HepG2 (cell line): ENCODE measurements at regions not wholly inside any gene's neighbourhood (a gene's known extent, or its start where the extent isn't known, plus 50 kb on each side); places are given as distances from the start of the nearest gene placed in this dataset.

ENCODE experiments used
- ATAC-seq: fragments of 200-7000 bp; cut with Tn5 transposase; 3 replicates; pipeline ENCODE4 v1.9.1; 2020; ENCODE audit warnings: mild to moderate bottlenecking, moderate library complexity
- BruUV-seq: library from RNA; stranded (reverse); fragments of 400-500 nt; replicated peaks from 2 replicates; lab custom pipeline; 2021; lab: Mats Ljungman, UMichigan
- CTCF ChIA-PET: fragments of 300-600 bp; formaldehyde crosslinking; extraction: SDS; loops from one replicate; lab custom pipeline; 2021; ENCODE audit warnings: low total read pairs, inconsistent platforms, low intra/inter-chr PET ratio; lab: Yijun Ruan, JAX
- POLR2A ChIA-PET: fragments of 350-600 bp; sonication (Branson Sonifier 250); formaldehyde crosslinking; loops from one replicate; lab custom pipeline; 2020; ENCODE audit warnings: antibody characterized with exemption, inconsistent platforms; lab: Yijun Ruan, JAX
- DNase-seq: peaks from one replicate; pipeline ENCODE4 v3.0.0-alpha.2; 2015; ENCODE audit warnings: low spot score
- FAIRE-seq: peaks from 3 replicates; lab custom pipeline; 2011; peaks lifted over from hg19 to GRCh38; lab: Jason Lieb, UNC
- H2AFZ ChIP-seq: one replicate; pipeline ENCODE4 v1.6.1; 2011; ENCODE audit warnings: low read length, inconsistent platforms
- H3K27ac ChIP-seq: fragments of 300-600 bp; 3 replicates; pipeline ENCODE4 v1.8.0; 2011; ENCODE audit warnings: mixed run types, mild to moderate bottlenecking, mixed read lengths, low read length, inconsistent platforms; ENCODE audit not compliant: insufficient read depth; ENCODE audit errors: extremely low read length
- H3K27me3 ChIP-seq, 2 experiments: fragments of 200-600 bp in 1 of 2; 2 replicates in 1 of 2; 3 replicates in 1 of 2; pipeline versions ENCODE4 v1.6.0 to v1.8.0; 2011; ENCODE audit warnings: low read length in 2 of 2, mild to moderate bottlenecking in 2 of 2, moderate library complexity in 2 of 2, inconsistent platforms in 1 of 2; ENCODE audit not compliant: insufficient read depth in 2 of 2, control insufficient read depth in 1 of 2
- H3K36me3 ChIP-seq, 2 experiments: fragments of 200-600 bp in 1 of 2; replicated peaks in 1 of 2; 2 replicates in 1 of 2; 3 replicates in 1 of 2; pipeline versions ENCODE4 v1.5.1 to v1.8.0; 2011; ENCODE audit warnings: low read length in 2 of 2, inconsistent platforms in 1 of 2; ENCODE audit not compliant: insufficient read depth in 2 of 2, control insufficient read depth in 1 of 2
- H3K4me1 ChIP-seq: 2 replicates; pipeline ENCODE4 v1.5.1; 2012; ENCODE audit warnings: low read length, inconsistent platforms; ENCODE audit not compliant: insufficient read depth
- H3K4me2 ChIP-seq: 2 replicates; pipeline ENCODE4 v1.6.0; 2011; ENCODE audit warnings: low read depth, low read length, inconsistent platforms
- H3K4me3 ChIP-seq, 3 experiments: fragments of 200-600 bp in 1 of 3; sonication (generic), shearing (Covaris generic) in 1 of 3; replicated peaks in 1 of 3; 2 replicates each; pipeline ENCODE4 v1.5.1; 2011 to 2016; ENCODE audit warnings: low read length in 3 of 3, inconsistent platforms in 2 of 3, low read depth in 2 of 3, mild to moderate bottlenecking in 2 of 3, control low read depth in 1 of 3, mixed read lengths in 1 of 3; ENCODE audit not compliant: insufficient read depth in 1 of 3
- H3K79me2 ChIP-seq: one replicate; pipeline ENCODE4 v1.6.1; 2011; ENCODE audit warnings: low read length, inconsistent platforms; ENCODE audit not compliant: insufficient read depth
- H3K9ac ChIP-seq: 2 replicates; pipeline ENCODE4 v1.6.0; 2011; ENCODE audit warnings: mild to moderate bottlenecking, low read depth, low read length, inconsistent platforms; ENCODE audit not compliant: insufficient read depth
- H3K9me3 ChIP-seq: 2 replicates; pipeline ENCODE4 v1.5.1; 2012; ENCODE audit warnings: mild to moderate bottlenecking, low read length
- H4K20me1 ChIP-seq: 2 replicates; pipeline ENCODE4 v1.6.0; 2011; ENCODE audit warnings: inconsistent platforms, mild to moderate bottlenecking, low read length, moderate library complexity; ENCODE audit not compliant: insufficient read depth
- ATF1 ChIP-seq: IDR thresholded peaks from 2 replicates; pipeline ENCODE4 v1.6.1; 2016; ENCODE audit warnings: mild to moderate bottlenecking, control low read depth
- ETV5 ChIP-seq: IDR thresholded peaks from 2 replicates; pipeline ENCODE4 v1.6.1; 2018; ENCODE audit warnings: missing biosample characterization, missing genetic modification reagents, inconsistent platforms, borderline replicate concordance
- GTF2F1 ChIP-seq: fragments of 150-350 bp; IDR thresholded peaks from 2 replicates; pipeline ENCODE4 v1.6.1; 2014; ENCODE audit warnings: low read length
- ISX ChIP-seq: sonication (generic); formaldehyde crosslinking; conservative IDR thresholded peaks from 2 replicates; pipeline ENCODE4 v1.5.0; 2020; ENCODE audit warnings: missing genetic modification reagents
- KLF16 ChIP-seq, 2 experiments: sonication (generic) in 1 of 2; formaldehyde crosslinking in 1 of 2; IDR thresholded peaks; 2 replicates each; pipeline versions ENCODE4 v1.6.1 to v1.8.0; 2016 to 2023; ENCODE audit warnings: missing genetic modification reagents in 2 of 2, missing compliant biosample characterization in 1 of 2
- MEF2D ChIP-seq: sonication (generic); formaldehyde crosslinking; IDR thresholded peaks from 2 replicates; pipeline ENCODE4 v1.5.1; 2020; ENCODE audit warnings: mild to moderate bottlenecking, missing genetic modification reagents
- NR3C1 ChIP-seq: sonication (generic); formaldehyde crosslinking; IDR thresholded peaks from 2 replicates; pipeline ENCODE4 v1.4.0; 2020; ENCODE audit warnings: missing genetic modification reagents
- RFX3 ChIP-seq: IDR thresholded peaks from 2 replicates; pipeline ENCODE4 v1.6.1; 2016; ENCODE audit warnings: missing biosample characterization, missing genetic modification reagents
- SMARCE1 ChIP-seq: fragments of 450-650 bp; IDR thresholded peaks from 2 replicates; pipeline ENCODE4 v1.6.1; 2017; ENCODE audit warnings: borderline replicate concordance
- SOX5 ChIP-seq: IDR thresholded peaks from 2 replicates; pipeline ENCODE4 v1.6.1; 2016; ENCODE audit warnings: borderline replicate concordance
- TOE1 ChIP-seq: sonication (generic); formaldehyde crosslinking; IDR thresholded peaks from 2 replicates; pipeline ENCODE4 v1.4.0; 2020; ENCODE audit warnings: mild to moderate bottlenecking, missing genetic modification reagents
- XBP1 ChIP-seq: sonication (generic); formaldehyde crosslinking; IDR thresholded peaks from 2 replicates; pipeline ENCODE4 v1.5.0; 2020; ENCODE audit warnings: missing genetic modification reagents
- ZBTB38 ChIP-seq: sonication (generic); formaldehyde crosslinking; IDR thresholded peaks from 2 replicates; pipeline ENCODE4 v1.5.1; 2020; ENCODE audit warnings: mild to moderate bottlenecking, missing genetic modification reagents
- ZNF530 ChIP-seq: sonication (generic); formaldehyde crosslinking; IDR thresholded peaks from 2 replicates; pipeline ENCODE4 v1.5.0; 2020; ENCODE audit warnings: low read depth, mild to moderate bottlenecking, missing genetic modification reagents
- ZNF619 ChIP-seq: sonication (generic); formaldehyde crosslinking; IDR thresholded peaks from 2 replicates; pipeline ENCODE4 v1.4.0; 2020; ENCODE audit warnings: mild to moderate bottlenecking, missing genetic modification reagents
- ZNF672 ChIP-seq: sonication (generic); formaldehyde crosslinking; IDR thresholded peaks from 2 replicates; pipeline ENCODE4 v1.8.1; 2022; ENCODE audit warnings: missing genetic modification reagents
- WGBS: methylation state at CpG from one replicate; pipeline ENCODE4 v1.1.6; 2017; ENCODE audit warnings: low lambda C conversion rate; 5-methylcytosine and 5-hydroxymethylcytosine counted together
- in situ Hi-C: cut with HindIII; loops from 2 replicates; pipeline ENCODE4 v1.10.0; 2017; ENCODE audit warnings: low pct_unique_long_range_greater_than_20kb; ENCODE audit not compliant: extremely low pct_ligation_motif_present
- intact Hi-C: fragments of 100-400 bp; cut with micrococcal nuclease; formaldehyde crosslinking; loops from one replicate; pipeline ENCODE4 v1.10.0; 2022; ENCODE audit not compliant: unreplicated experiment
- TF ChIP-seq, protein P1 (sequence below): sonication (generic); formaldehyde crosslinking; IDR thresholded peaks from 2 replicates; pipeline ENCODE4 v1.4.0; 2020; ENCODE audit warnings: mild to moderate bottlenecking, missing genetic modification reagents, borderline replicate concordance
- TF ChIP-seq, protein P2 (sequence below): sonication (generic); formaldehyde crosslinking; IDR thresholded peaks from 2 replicates; pipeline ENCODE4 v1.8.1; 2023; ENCODE audit warnings: mild to moderate bottlenecking, moderate library complexity, missing genetic modification reagents
- TF ChIP-seq, protein P3 (sequence below): IDR thresholded peaks from 2 replicates; pipeline ENCODE4 v1.6.1; 2016

DNA sequence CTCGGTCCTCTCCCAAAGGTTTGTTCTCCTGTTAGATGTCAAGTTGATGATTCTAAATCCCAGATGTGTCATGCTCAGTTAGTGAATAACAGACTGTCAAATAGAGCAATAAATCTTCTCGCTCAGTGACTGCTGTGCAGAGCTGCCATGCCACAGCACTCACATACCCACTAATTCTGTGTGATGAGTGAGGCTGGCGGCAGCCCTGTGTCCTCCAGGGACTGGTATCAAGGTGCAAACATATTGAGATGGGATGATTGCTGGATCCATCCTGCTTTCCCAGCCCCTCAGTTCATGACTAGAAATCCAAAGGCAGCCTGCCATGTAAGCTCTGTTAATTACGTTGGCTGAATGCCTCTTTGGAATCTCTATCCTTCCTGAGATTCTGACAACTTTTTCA is 103.9 kb downstream of the OLIG3 start:
- H3K4me3 ChIP-seq, result no peak overlapping the region
- H3K79me2 ChIP-seq, result no peaks in the 10 kb centered on the region
- H2AFZ ChIP-seq, result no peak overlapping the region
- H3K9ac ChIP-seq, result no peak overlapping the region
- intact Hi-C loops, result no loop called here
- H3K4me1 ChIP-seq, result peaks cover 8% of the 10 kb centered on the region; the same call in 1 of the 2 replicates
- no peak for TF ChIP-seq SOX5 (CRISPR knock-in tag)
- no peak for TF ChIP-seq MEF2D
- no peak for TF ChIP-seq ZNF619 (CRISPR knock-in tag)
- TF ChIP-seq, protein P1, sequence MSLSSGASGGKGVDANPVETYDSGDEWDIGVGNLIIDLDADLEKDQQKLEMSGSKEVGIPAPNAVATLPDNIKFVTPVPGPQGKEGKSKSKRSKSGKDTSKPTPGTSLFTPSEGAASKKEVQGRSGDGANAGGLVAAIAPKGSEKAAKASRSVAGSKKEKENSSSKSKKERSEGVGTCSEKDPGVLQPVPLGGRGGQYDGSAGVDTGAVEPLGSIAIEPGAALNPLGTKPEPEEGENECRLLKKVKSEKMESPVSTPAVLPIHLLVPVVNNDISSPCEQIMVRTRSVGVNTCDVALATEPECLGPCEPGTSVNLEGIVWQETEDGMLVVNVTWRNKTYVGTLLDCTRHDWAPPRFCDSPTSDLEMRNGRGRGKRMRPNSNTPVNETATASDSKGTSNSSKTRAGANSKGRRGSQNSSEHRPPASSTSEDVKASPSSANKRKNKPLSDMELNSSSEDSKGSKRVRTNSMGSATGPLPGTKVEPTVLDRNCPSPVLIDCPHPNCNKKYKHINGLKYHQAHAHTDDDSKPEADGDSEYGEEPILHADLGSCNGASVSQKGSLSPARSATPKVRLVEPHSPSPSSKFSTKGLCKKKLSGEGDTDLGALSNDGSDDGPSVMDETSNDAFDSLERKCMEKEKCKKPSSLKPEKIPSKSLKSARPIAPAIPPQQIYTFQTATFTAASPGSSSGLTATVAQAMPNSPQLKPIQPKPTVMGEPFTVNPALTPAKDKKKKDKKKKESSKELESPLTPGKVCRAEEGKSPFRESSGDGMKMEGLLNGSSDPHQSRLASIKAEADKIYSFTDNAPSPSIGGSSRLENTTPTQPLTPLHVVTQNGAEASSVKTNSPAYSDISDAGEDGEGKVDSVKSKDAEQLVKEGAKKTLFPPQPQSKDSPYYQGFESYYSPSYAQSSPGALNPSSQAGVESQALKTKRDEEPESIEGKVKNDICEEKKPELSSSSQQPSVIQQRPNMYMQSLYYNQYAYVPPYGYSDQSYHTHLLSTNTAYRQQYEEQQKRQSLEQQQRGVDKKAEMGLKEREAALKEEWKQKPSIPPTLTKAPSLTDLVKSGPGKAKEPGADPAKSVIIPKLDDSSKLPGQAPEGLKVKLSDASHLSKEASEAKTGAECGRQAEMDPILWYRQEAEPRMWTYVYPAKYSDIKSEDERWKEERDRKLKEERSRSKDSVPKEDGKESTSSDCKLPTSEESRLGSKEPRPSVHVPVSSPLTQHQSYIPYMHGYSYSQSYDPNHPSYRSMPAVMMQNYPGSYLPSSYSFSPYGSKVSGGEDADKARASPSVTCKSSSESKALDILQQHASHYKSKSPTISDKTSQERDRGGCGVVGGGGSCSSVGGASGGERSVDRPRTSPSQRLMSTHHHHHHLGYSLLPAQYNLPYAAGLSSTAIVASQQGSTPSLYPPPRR (CRISPR knock-in tag), result no peak
- no peak for TF ChIP-seq ZNF672 (CRISPR knock-in tag)
- TF ChIP-seq RFX3 (CRISPR knock-in tag), result no peak
- no peak for TF ChIP-seq ZBTB38 (CRISPR knock-in tag)
- TF ChIP-seq, protein P2, sequence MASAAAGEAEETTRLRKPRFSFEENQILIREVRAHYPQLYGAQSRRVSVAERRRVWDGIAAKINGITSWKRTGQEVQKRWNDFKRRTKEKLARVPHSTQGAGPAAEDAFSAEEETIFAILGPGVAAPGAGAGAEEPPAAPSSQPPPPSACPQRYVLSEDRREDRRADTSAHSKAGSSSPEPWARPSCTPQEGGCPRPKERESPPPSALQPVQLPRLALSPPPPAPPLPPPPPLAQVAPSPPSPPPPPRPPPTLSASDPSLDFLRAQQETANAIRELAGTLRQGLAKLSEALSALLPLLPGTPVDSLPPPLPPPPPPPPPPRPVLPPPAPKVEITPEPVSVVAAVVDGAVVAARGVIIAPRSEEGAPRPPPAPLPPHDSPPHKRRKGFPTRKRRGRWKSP (CRISPR knock-in tag), result no peak
- TF ChIP-seq ZNF530 (CRISPR knock-in tag), result no peak
- no peak for TF ChIP-seq ISX (CRISPR knock-in tag)
- TF ChIP-seq SMARCE1, result no peak
- TF ChIP-seq NR3C1 (CRISPR knock-in tag), result no peak
- TF ChIP-seq, protein P3, sequence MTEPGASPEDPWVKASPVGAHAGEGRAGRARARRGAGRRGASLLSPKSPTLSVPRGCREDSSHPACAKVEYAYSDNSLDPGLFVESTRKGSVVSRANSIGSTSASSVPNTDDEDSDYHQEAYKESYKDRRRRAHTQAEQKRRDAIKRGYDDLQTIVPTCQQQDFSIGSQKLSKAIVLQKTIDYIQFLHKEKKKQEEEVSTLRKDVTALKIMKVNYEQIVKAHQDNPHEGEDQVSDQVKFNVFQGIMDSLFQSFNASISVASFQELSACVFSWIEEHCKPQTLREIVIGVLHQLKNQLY (CRISPR knock-in tag), result no peak
- no peak for TF ChIP-seq GTF2F1
- no peak for TF ChIP-seq TOE1 (CRISPR knock-in tag)
- no peak for TF ChIP-seq ATF1 (CRISPR knock-in tag)
- TF ChIP-seq ETV5 (CRISPR knock-in tag), result no peak
- TF ChIP-seq KLF16 (CRISPR knock-in tag; IDR thresholded peaks at IDR 0.05), result no peak
- TF ChIP-seq XBP1 (CRISPR knock-in tag), result no peak
- no peaks in the 10 kb centered on the region for H3K27me3 ChIP-seq
- ChIA-PET CTCF (no interaction called here), POLR2A (no interaction called here)
- no peak for FAIRE-seq
- in situ Hi-C loops, result no loop called here
- peaks cover 3% of the 10 kb centered on the region; the same call in 1 of the 2 replicates for H3K9me3 ChIP-seq
- no peak overlapping the region for H3K4me2 ChIP-seq
- no peak for DNase-seq
- no TSS peak for BruUV-seq
- no peak for ATAC-seq
- no peaks in the 10 kb centered on the region for H3K36me3 ChIP-seq
- no peaks in the 10 kb centered on the region for H4K20me1 ChIP-seq
- WGBS, result 76% methylated on average over 4 of the region's 4 CpGs
- H3K27ac ChIP-seq, result no peak overlapping the region
